ENCODE measurements at regions not wholly inside any gene's neighbourhood (a gene's known extent, or its start where the extent isn't known, plus 50 kb on each side); places are given as distances from the start of the nearest gene placed in this dataset.

DNA sequence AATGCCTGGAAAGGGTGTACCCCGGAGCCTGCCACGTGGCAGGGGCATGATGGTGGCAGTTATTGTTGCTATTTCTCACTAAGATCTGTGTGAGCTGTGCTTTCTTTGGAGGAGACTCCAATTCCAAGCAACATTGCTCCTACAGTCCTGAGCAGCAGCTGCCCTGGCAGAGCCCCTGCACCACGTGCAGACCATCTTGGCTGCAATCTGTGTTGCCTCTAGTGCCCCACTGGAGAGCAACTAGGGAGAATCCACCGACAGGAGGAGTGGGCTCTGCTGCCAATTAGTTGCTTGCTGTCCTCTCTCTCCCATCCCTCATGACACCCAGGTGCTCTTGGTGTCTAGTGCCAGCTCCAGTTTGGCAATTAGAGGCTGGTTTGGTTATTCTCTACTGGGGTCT lies 116.0 kb downstream of the PXDC1 start:
- TF ChIP-seq, protein P1, sequence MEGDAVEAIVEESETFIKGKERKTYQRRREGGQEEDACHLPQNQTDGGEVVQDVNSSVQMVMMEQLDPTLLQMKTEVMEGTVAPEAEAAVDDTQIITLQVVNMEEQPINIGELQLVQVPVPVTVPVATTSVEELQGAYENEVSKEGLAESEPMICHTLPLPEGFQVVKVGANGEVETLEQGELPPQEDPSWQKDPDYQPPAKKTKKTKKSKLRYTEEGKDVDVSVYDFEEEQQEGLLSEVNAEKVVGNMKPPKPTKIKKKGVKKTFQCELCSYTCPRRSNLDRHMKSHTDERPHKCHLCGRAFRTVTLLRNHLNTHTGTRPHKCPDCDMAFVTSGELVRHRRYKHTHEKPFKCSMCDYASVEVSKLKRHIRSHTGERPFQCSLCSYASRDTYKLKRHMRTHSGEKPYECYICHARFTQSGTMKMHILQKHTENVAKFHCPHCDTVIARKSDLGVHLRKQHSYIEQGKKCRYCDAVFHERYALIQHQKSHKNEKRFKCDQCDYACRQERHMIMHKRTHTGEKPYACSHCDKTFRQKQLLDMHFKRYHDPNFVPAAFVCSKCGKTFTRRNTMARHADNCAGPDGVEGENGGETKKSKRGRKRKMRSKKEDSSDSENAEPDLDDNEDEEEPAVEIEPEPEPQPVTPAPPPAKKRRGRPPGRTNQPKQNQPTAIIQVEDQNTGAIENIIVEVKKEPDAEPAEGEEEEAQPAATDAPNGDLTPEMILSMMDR (IDR thresholded peaks at IDR 0.05 in 8 of 11, conservative IDR thresholded peaks at IDR 0.05 in 3 of 11), result no peak
- TF ChIP-seq POLR2A (IDR thresholded peaks at IDR 0.05), result no peak
- no peak for TF ChIP-seq POLR2AphosphoS5 (IDR thresholded peaks at IDR 0.05)

All from spleen (tissue), 7 donors.